ENCODE measurements at regions not wholly inside any gene's neighbourhood (a gene's known extent, or its start where the extent isn't known, plus 50 kb on each side); places are given as distances from the start of the nearest gene placed in this dataset.
A peak's percentile ranks its signal among the peaks of the same experiment; 100 is the strongest.

- no peak for DNase-seq (ENCODE audit: low spot score)
Measured at GRCh38 chr13:109644069-109644750, 142.2 kb downstream of the IRS2 start.

- no peak for DNase-seq (ENCODE audit: low spot score)
Measured at GRCh38 chr13:109642358-109642757, 144.0 kb downstream of the IRS2 start.

- no peak for DNase-seq (ENCODE audit: low spot score)
Measured at GRCh38 chr13:109636736-109637135, 149.6 kb downstream of the IRS2 start.

GRCh38 chr13:109631069-109631468, 155.3 kb downstream of the IRS2 start:
- DNase-seq (ENCODE audit: low spot score), result no peak

DNA sequence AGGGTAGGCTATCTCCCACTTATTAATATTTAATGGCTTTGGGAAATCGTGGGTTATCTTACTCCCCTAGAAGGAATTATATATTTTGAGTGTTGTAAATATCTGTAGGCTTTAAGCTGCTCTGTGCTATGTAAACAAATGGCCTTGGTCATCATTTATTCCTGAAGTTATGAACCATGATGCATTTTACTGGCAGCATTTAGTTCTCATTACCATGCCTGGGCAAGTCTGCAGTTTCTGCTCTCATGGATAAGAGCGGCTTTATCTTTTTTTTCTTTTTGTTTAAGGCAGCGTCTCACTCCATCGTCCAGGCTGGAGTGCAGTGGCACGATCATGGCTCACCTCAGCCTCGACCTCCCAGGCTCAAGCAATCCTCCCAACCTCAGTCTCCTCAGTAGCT, 156.1 kb downstream of the IRS2 start:
- no peak for DNase-seq (ENCODE audit: low spot score)

DNA sequence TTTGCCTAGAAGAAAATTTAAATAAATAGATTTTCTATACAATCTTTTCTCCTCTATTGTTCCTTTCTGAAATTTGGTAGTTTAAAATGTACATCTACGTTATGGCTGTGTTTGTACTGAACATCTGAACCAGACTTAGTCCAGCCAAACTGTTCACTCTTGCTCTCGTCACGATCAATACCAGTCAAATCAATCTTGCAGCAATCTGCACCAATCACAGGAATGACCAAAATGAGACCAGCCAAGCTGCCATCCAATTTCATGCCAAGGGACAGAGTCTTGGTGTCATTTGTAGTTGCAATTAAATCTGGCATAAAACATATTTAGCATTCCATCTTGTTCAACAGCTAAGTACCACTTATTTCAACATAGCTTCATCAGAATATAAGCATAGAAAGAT, 156.6 kb downstream of the IRS2 start:
- no peak for DNase-seq (ENCODE audit: low spot score)

DNA sequence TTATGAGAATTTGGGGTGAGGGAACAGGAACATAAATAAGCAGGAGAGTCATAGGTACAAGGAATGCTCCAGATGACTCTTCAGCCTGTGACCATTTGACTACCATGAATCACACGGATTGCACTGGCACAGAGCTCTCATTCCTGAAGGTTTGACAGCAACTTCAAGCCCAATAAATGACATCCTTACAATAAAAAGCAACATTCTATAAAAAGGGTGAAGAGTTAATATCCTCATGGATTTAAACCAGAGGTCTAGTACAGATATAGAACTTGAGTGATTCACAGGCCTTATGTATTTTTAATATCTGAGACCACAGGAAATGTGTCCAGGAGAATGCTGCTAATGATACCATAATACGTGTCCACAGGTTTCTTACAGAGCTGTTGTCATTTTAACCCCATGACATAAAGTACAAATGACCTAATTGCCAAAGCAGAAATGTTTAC, 158.1 kb downstream of the IRS2 start:
- no peak for DNase-seq (ENCODE audit: low spot score)

GRCh38 chr13:109627649-109628048, 158.7 kb downstream of the IRS2 start:
- no peak for DNase-seq (ENCODE audit: low spot score)

GRCh38 chr13:109626386-109627171, 159.8 kb downstream of the IRS2 start:
- DNase-seq (ENCODE audit: low spot score), result no peak

- DNase-seq (ENCODE audit: low spot score), result no peak
Measured at GRCh38 chr13:109625156-109625555, 161.2 kb downstream of the IRS2 start.

GRCh38 chr13:109622006-109622405, 164.4 kb downstream of the IRS2 start:
- DNase-seq (ENCODE audit: low spot score), result no peak

DNA sequence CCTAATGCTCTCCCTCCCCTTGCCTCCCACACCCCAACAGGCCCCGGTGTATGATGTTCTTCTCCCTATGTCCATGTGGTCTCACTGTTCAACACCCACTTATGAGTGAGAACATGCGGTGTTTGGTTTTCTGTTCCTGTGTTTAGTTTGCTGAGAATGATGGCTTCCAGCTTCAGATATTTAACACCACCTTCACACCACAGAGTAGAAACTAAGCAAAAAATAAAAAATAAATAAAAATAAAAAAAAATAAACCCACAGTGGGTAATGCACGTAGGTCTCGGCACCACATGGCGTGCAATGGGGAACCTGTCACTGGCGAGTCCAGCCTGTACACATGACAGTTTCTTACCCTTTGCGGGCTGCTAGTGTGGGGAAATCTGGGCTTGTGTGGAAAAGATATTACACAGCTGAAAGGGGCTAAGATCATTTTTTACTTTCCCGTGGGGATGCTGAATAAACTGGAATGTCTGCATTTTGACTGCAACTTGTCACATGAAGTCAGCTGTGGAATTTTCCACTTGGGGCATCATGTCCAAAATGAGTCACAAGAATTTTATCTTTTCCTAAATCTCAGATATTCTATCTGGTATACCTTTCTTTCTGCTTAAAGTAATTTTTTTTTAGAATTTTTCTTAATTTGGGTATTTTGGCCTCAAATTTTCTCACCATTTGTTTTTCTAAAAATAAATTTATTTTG, 170.5 kb downstream of the IRS2 start:
- no peak for DNase-seq (ENCODE audit: low spot score)

- DNase-seq (ENCODE audit: low spot score), result no peak
Measured at GRCh38 chr13:109611912-109612691, 174.3 kb downstream of the IRS2 start.

DNA sequence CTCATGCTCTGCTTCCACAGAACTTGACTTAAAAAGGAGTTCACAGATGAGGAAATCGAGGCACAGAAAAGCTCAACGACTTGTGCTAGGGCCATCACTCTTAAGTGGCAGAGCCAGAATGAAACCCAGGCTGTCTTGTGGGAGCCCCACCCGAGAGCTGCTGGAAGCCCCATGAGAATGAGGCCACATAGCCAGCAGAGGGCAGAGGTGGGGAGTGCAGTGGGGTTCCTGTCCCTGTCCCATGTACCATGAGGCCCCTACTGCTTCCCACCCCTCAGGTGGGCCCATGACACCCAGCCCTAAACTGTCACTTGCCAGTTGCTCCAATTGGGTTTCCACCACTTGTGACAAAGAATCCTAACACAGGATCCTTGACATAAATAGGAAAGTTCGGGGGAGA, 175.9 kb downstream of the IRS2 start:
- DNase-seq (ENCODE audit: low spot score), result peak; percentile 8

DNA sequence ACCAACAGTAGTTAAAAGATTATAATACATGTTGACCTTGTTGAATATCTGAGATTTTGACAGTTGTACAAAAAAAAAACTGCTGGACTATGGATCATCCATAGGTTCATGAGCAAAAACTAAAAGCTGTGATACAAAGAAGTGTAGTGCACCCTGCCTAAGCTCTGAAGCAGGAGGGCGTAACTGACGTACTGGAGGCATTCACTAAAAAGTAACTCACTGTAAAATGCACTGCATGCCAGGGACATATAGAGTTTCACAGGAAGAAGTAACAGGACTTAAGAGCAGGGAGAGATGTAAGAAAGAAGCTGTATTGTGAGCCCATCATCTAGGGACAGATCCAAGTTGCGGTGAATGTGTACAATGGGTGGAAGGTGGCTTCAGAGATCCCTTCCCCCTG, 177.9 kb downstream of the IRS2 start:
- DNase-seq (ENCODE audit: low spot score), result no peak

GRCh38 chr13:109608059-109608458, 178.3 kb downstream of the IRS2 start:
- DNase-seq (ENCODE audit: low spot score), result no peak

DNA sequence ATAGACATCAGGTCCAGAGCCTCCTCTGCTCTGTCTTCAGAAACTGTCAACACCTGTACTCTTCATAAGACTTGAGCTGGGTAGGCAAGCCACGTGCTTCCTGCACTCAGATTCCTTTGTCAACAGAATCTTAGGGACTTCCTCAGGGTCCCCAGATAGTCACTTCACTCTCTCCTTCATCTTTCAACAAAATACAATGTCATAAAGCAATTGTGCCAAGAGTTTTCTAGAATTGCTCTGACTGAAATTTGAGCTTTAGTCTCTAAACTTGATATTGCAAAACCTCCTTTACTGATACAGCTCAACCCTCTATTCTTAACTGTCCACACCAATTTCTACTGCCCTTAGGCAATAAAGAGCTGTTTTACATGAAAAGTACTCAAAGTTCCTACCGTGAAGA, 179.9 kb downstream of the IRS2 start:
- DNase-seq (ENCODE audit: low spot score), result no peak

- DNase-seq (ENCODE audit: low spot score), result no peak
Measured at GRCh38 chr13:109605846-109606245, 180.5 kb downstream of the IRS2 start.

DNA sequence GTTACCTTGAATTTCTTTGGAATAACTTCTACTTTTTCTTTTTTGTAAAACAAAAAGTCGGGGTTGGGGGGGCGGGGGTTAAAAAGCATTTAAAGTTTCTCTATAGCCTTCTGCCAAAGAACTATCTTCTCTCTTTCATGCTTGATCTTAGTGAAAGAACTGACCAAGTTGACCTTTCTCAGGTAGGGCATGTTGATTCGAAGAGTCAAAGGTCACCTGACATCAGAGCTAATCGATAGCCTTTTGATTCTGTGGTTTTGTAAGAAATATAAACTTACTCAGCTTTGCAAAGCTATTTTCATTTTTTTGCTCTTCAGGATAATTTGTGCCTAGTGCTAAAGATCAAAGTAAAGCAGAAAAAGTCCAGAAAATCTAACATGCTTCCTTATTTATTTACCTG, 181.5 kb downstream of the IRS2 start:
- DNase-seq (ENCODE audit: low spot score), result no peak

- DNase-seq (ENCODE audit: low spot score), result no peak
Measured at GRCh38 chr13:109602356-109602755, 184.0 kb downstream of the IRS2 start.

DNA sequence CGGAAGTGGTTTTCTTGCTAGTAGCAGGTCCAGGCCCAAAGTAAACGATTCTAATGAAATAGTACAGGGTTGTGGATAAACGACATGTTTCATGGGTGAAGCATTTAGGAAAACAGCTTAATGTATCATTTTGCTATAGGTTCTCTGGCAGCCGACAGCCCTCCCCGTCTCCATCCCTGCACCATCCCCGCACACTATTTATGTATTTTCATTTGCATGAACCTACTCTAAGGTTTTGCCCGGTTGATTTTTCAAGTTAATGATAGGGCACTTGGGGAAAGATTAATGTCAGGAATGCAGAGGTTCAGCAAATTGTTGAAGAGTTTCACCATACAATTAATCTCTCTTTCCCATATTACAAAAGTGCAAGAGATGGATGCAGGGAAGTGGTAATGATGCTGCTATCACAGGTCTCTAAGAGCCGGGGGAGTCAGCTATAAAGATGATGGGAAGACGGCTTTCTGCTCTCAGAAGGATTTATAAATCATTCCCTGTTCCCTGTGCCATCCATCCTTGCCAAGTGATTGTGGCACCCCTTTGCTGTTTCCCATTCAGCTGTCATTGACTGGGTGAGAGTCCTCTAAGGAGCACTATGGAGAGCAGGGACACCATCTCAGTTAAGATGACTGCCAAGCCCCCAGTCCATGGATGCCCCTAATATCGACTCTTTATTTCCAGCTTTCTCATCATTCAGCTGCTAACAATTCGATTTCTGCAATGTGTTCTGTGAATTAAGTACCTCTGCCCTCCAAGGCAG, 186.3 kb downstream of the IRS2 start:
- DNase-seq (ENCODE audit: low spot score), result no peak

Data from H4 (cell line).